Endothelial cell of umbilical vein (primary cell): ENCODE measurements at regions not wholly inside any gene's neighbourhood (a gene's known extent, or its start where the extent isn't known, plus 50 kb on each side); places are given as distances from the start of the nearest gene placed in this dataset.

Experiments used
- BruUV-seq: library from RNA; stranded (reverse); fragments of 400-500 nt; replicated peaks from 2 replicates; lab custom pipeline; 2021; lab: Mats Ljungman, UMichigan
- CTCF ChIA-PET: fragments of 300-600, 350-600 bp; sonication (Branson Sonifier 250); formaldehyde crosslinking; loops from one replicate; lab custom pipeline; 2021; ENCODE audit warnings: antibody characterized with exemption, inconsistent platforms; lab: Charles Lee
- POLR2A ChIA-PET: fragments of 300-600, 350-600 bp; sonication (Branson Sonifier 250); formaldehyde crosslinking; loops from one replicate; lab custom pipeline; 2021; ENCODE audit warnings: antibody characterized with exemption, inconsistent platforms; lab: Charles Lee
- DNase-seq: peaks from one replicate; pipeline ENCODE4 v3.0.0-alpha.2; 2011; ENCODE audit warnings: low read depth, low spot score
- FAIRE-seq: peaks from 2 replicates; lab custom pipeline; 2011; peaks lifted over from hg19 to GRCh38; lab: Jason Lieb, UNC
- H2AFZ ChIP-seq: 2 replicates; pipeline ENCODE4 v1.6.0; 2012; ENCODE audit warnings: low read depth, low read length, control low read depth, inconsistent platforms
- H3K27ac ChIP-seq: 2 replicates; pipeline ENCODE4 v1.5.1; 2011; ENCODE audit warnings: low read depth, mild to moderate bottlenecking, control low read depth, low read length, moderate library complexity; ENCODE audit not compliant: insufficient read depth
- H3K27me3 ChIP-seq, 2 experiments: 2 replicates each; pipeline versions ENCODE4 v1.6.0 to v1.6.1; 2011; ENCODE audit warnings: low read length in 2 of 2, mixed read lengths in 1 of 2; ENCODE audit not compliant: control insufficient read depth in 2 of 2, insufficient read depth in 2 of 2
- H3K36me3 ChIP-seq, 2 experiments: 2 replicates in 1 of 2; 3 replicates in 1 of 2; pipeline ENCODE4 v1.5.1; 2011; ENCODE audit warnings: low read length in 2 of 2, mild to moderate bottlenecking in 1 of 2, moderate library complexity in 1 of 2; ENCODE audit not compliant: control insufficient read depth in 2 of 2, insufficient read depth in 2 of 2; ENCODE audit errors: extremely low read depth in 1 of 2
- H3K4me1 ChIP-seq: 3 replicates; pipeline ENCODE4 v1.5.1; 2011; ENCODE audit warnings: mild to moderate bottlenecking, low read length; ENCODE audit not compliant: control insufficient read depth, insufficient read depth; ENCODE audit errors: extremely low read depth
- H3K4me2 ChIP-seq: 2 replicates; pipeline ENCODE4 v1.6.1; 2011; ENCODE audit warnings: low read length, control low read depth, mixed read lengths; ENCODE audit not compliant: insufficient read depth
- H3K4me3 ChIP-seq, 3 experiments: fragments of 200-600 bp in 1 of 3; sonication (generic), shearing (Covaris generic) in 1 of 3; replicated peaks in 1 of 3; 2 replicates each; pipeline ENCODE4 v1.5.1; 2011 to 2016; ENCODE audit warnings: control low read depth in 3 of 3, low read length in 3 of 3, mild to moderate bottlenecking in 2 of 3, inconsistent platforms in 1 of 3, low read depth in 1 of 3, moderate library complexity in 1 of 3; ENCODE audit not compliant: insufficient read depth in 1 of 3
- H3K79me2 ChIP-seq: 2 replicates; pipeline ENCODE4 v1.6.0; 2012; ENCODE audit warnings: low read length, inconsistent platforms; ENCODE audit not compliant: control insufficient read depth, insufficient read depth
- H3K9ac ChIP-seq: replicated peaks from 2 replicates; pipeline ENCODE3; 2011; ENCODE audit warnings: low read length, control low read depth; ENCODE audit not compliant: insufficient read depth; ENCODE audit errors: extremely low read depth
- H3K9me1 ChIP-seq: replicated peaks from 3 replicates; pipeline ENCODE4 v1.6.0; 2011; ENCODE audit warnings: mild to moderate bottlenecking, low read length; ENCODE audit not compliant: control insufficient read depth, insufficient read depth; ENCODE audit errors: extremely low read depth
- H3K9me3 ChIP-seq: replicated peaks from 2 replicates; pipeline ENCODE4 v1.5.1; 2012; ENCODE audit warnings: low read length, inconsistent platforms; ENCODE audit not compliant: control insufficient read depth, insufficient read depth
- H4K20me1 ChIP-seq: replicated peaks from 2 replicates; pipeline ENCODE3; 2011; ENCODE audit warnings: mild to moderate bottlenecking, low read length; ENCODE audit not compliant: control insufficient read depth, insufficient read depth; ENCODE audit errors: extremely low read depth
- CTCF ChIP-seq, 2 donors: IDR thresholded peaks; 1 replicate in 1 of 2; 2 replicates in 1 of 2; pipeline ENCODE4 v1.5.1; 2011; ENCODE audit warnings: low read length in 2 of 2, mild to moderate bottlenecking in 2 of 2, moderate library complexity in 2 of 2, control low read depth in 1 of 2, inconsistent platforms in 1 of 2, low read depth in 1 of 2; ENCODE audit not compliant: insufficient read depth in 1 of 2; ENCODE audit errors: extremely low read depth in 1 of 2
- GATA2 ChIP-seq: IDR thresholded peaks from 2 replicates; pipeline ENCODE4 v1.7.0; 2011; ENCODE audit warnings: low read depth, mild to moderate bottlenecking, moderate library complexity, mixed read lengths, low read length; ENCODE audit not compliant: insufficient read length, insufficient read depth
- MAX ChIP-seq: IDR thresholded peaks from 2 replicates; pipeline ENCODE4 v1.6.1; 2011; ENCODE audit not compliant: insufficient read depth, insufficient read length
- POLR2A ChIP-seq: IDR thresholded peaks from 2 replicates; pipeline ENCODE4 v1.6.1; 2012; ENCODE audit warnings: low read depth, mild to moderate bottlenecking, control low read depth, low read length
- dilution Hi-C: fragments of 300-500 bp; cut with MboI; formaldehyde crosslinking; loops from one replicate; pipeline ENCODE4 v1.15.0; 2019; ENCODE audit warnings: low sequenced_read_pairs; ENCODE audit not compliant: extremely low pct_ligation_motif_present
- intact Hi-C: fragments of 100-400 bp; cut with micrococcal nuclease; formaldehyde crosslinking; loops from one replicate; pipeline ENCODE4 v1.10.0; 2022

- no TSS peak for BruUV-seq
- FAIRE-seq, result peak; percentile 59
- no peaks in the 10 kb centered on the region for H3K4me1 ChIP-seq
- no peak overlapping the region for H3K9ac ChIP-seq
- H3K4me3 ChIP-seq, result no peak overlapping the region
- no peaks in the 10 kb centered on the region for H4K20me1 ChIP-seq
- no peak overlapping the region for H3K4me2 ChIP-seq
- ChIA-PET CTCF (interaction anchor here (0.7 to 1.4 kb wide), 4 partner anchors 37 to 207 kb away, joined by 3 to 13 read pairs (median 6); no protein-coding TSS in a partner anchor), POLR2A (no interaction called here)
- peak; percentile 56 for DNase-seq
- H3K9me1 ChIP-seq, result no peaks in the 10 kb centered on the region
- no peaks in the 10 kb centered on the region for H3K9me3 ChIP-seq
- intact Hi-C loops (loop anchor here (1.0 kb wide), 1 partner anchor 208 kb away; no protein-coding TSS in a partner anchor), dilution Hi-C loops (no loop called here)
- H3K36me3 ChIP-seq, result no peaks in the 10 kb centered on the region
- no peaks in the 10 kb centered on the region for H3K27me3 ChIP-seq
- no peaks in the 10 kb centered on the region for H3K79me2 ChIP-seq
- no peak overlapping the region for H2AFZ ChIP-seq
- H3K27ac ChIP-seq, result no peak overlapping the region
- TF ChIP-seq POLR2A (no peak), CTCF (IDR thresholded peaks at IDR 0.05; ENCODE audit: extremely low read depth in 1 of 2, insufficient read depth in 1 of 2, low read depth in 1 of 2, low read length in 2 of 2) (peak; percentile 34 to 37)
These were observed 122.5 kb upstream of the ANKRD1 start for GRCh38 chr10:91043173-91043910.

- no peak for TF ChIP-seq GATA2
- no peak for TF ChIP-seq MAX
- ChIA-PET POLR2A (no interaction called here), CTCF (no interaction called here)
- Histone ChIP-seq H3K9me3 (no peaks in the 10 kb centered on the region), H4K20me1 (no peaks in the 10 kb centered on the region), H3K9ac (no peak overlapping the region), H3K27ac (no peak overlapping the region), H3K4me2 (no peak overlapping the region), H3K36me3 (no peaks in the 10 kb centered on the region), H3K4me3 (no peak overlapping the region), H3K27me3 (no peaks in the 10 kb centered on the region), H3K9me1 (no peaks in the 10 kb centered on the region), H3K79me2 (no peaks in the 10 kb centered on the region), H2AFZ (no peak overlapping the region), H3K4me1 (peaks cover 11% of the 10 kb centered on the region)
- DNase-seq (no peak), FAIRE-seq (no peak)
- BruUV-seq, result no TSS peak
- dilution Hi-C loops, result no loop called here
- intact Hi-C loops, result no loop called here
These were observed 126.0 kb upstream of the ANKRD1 start for GRCh38 chr10:91046869-91047268.
